Stimulated activated CD8-positive, alpha-beta memory T cell treated with anti-CD3 and anti-CD28 coated beads, Interleukin-7, amount 100 ng/mL, for 4 hours (primary cell): ENCODE measurements at regions not wholly inside any gene's neighbourhood (a gene's known extent, or its start where the extent isn't known, plus 50 kb on each side); places are given as distances from the start of the nearest gene placed in this dataset.

Source experiments
- DNase-seq, 2 donors: peaks; one replicate each; pipeline ENCODE4 v3.0.0-alpha.2; 2020; ENCODE audit warnings: low read depth in 2 of 2

GRCh38 chr3:103785537-103785936 lies 1350.7 kb downstream of the ZPLD1 start:
- no peak for DNase-seq

GRCh38 chr3:103786296-103786695 lies 1351.5 kb downstream of the ZPLD1 start:
- DNase-seq: no peak

- DNase-seq: no peak
Measured at GRCh38 chr3:103787164-103787871, 1352.5 kb downstream of the ZPLD1 start.

- no peak for DNase-seq
Measured at GRCh38 chr3:103787879-103788278, 1353.1 kb downstream of the ZPLD1 start.

- no peak for DNase-seq
Measured at GRCh38 chr3:103791786-103792515, 1357.1 kb downstream of the ZPLD1 start.

GRCh38 chr3:103794656-103795055 lies 1359.8 kb downstream of the ZPLD1 start:
- DNase-seq: no peak

GRCh38 chr3:103796068-103796467 lies 1361.3 kb downstream of the ZPLD1 start:
- DNase-seq: no peak

GRCh38 chr3:103803787-103804186 lies 1369.0 kb downstream of the ZPLD1 start:
- no peak for DNase-seq

- no peak for DNase-seq
Measured at GRCh38 chr3:103810167-103810566, 1375.4 kb downstream of the ZPLD1 start.

- DNase-seq: no peak
Measured at GRCh38 chr3:103813955-103814354, 1379.1 kb downstream of the ZPLD1 start.

- DNase-seq: no peak
Measured at GRCh38 chr3:103818398-103818797, 1383.6 kb downstream of the ZPLD1 start.

- DNase-seq: no peak
Measured at GRCh38 chr3:103818800-103819199, 1384.0 kb downstream of the ZPLD1 start.

GRCh38 chr3:103825586-103825985 lies 1390.8 kb downstream of the ZPLD1 start:
- DNase-seq: no peak

GRCh38 chr3:103829723-103830326 lies 1395.0 kb downstream of the ZPLD1 start:
- no peak for DNase-seq

GRCh38 chr3:103847081-103848062 lies 1412.6 kb downstream of the ZPLD1 start:
- no peak for DNase-seq

- no peak for DNase-seq
Measured at GRCh38 chr3:103851793-103852192, 1417.0 kb downstream of the ZPLD1 start.

GRCh38 chr3:103862415-103862814 lies 1427.6 kb downstream of the ZPLD1 start:
- DNase-seq: no peak

GRCh38 chr3:103863381-103863780 lies 1428.6 kb downstream of the ZPLD1 start:
- DNase-seq: no peak

- no peak for DNase-seq
Measured at GRCh38 chr3:103866113-103866512, 1431.3 kb downstream of the ZPLD1 start.

- DNase-seq: no peak
Measured at GRCh38 chr3:103873021-103873420, 1438.2 kb downstream of the ZPLD1 start.

GRCh38 chr3:103873897-103874545 lies 1439.2 kb downstream of the ZPLD1 start:
- DNase-seq: no peak
